Left colon (tissue), 2 donors: ENCODE measurements at regions not wholly inside any gene's neighbourhood (a gene's known extent, or its start where the extent isn't known, plus 50 kb on each side); places are given as distances from the start of the nearest gene placed in this dataset.
"Not testable (repeated sequence)": the region's sequence is repeated elsewhere in the genome, so short reads cannot be mapped to it uniquely, and the experiment has no call there.

ENCODE experiments used
- ATAC-seq: fragments of 200-7000 bp; cut with Tn5 transposase; one replicate; pipeline ENCODE4 v1.9.1; 2020; ENCODE audit warnings: mild to moderate bottlenecking, moderate library complexity
- DNase-seq, 2 donors: peaks; one replicate each; pipeline ENCODE4 v3.0.0-alpha.2; 2020
- intact Hi-C, 2 donors: fragments of 100-400 bp; cut with DNase I in 1 of 2; cut with micrococcal nuclease in 1 of 2; formaldehyde crosslinking; loops; one replicate each; pipeline versions ENCODE4 v1.11.2 to v1.14.0; 2022; cut with DNase I, micrococcal nuclease
- donor health status: DM: no; HTN: no; CAD: no.
- donor health status: DM: yes; HTN: yes; CAD: no.

DNA sequence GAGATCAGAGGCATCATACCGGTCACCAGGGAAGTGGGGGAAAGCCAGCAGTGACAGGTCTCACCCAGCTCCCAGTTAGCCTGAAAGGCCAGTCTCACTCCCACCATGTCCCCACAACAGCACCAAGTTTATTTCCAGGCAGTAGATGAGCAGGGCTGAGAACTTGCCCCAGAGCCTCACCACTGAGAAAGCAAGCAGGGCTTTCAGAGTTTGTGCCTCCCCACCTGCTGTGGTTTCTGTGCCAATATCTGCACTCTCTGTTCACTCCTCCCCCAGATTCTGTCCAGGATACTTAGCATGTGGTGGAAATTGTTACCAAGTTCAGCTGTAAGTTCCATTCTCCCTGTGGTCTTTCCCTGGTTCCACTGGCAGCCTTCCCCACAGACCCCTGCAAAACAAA, 255.0 kb upstream of the HTR1E start:
- no peak for DNase-seq
- intact Hi-C loops, result no loop called here
- ATAC-seq, result no peak

- DNase-seq, intact Hi-C loops, ATAC-seq: not testable (repeated sequence)
Measured at GRCh38 chr6:86681140-86681539, 256.2 kb upstream of the HTR1E start.

- intact Hi-C loops, result not testable (repeated sequence)
Measured at GRCh38 chr6:86672125-86672524, 265.2 kb upstream of the HTR1E start.

GRCh38 chr6:86657192-86657591, 280.1 kb upstream of the HTR1E start:
- DNase-seq, result no peak
- intact Hi-C loops, result no loop called here
- ATAC-seq, result no peak

More at GRCh38 chr6:86672125-86672524, 265.2 kb upstream of the HTR1E start:
- not testable (repeated sequence) for DNase-seq, ATAC-seq

DNA sequence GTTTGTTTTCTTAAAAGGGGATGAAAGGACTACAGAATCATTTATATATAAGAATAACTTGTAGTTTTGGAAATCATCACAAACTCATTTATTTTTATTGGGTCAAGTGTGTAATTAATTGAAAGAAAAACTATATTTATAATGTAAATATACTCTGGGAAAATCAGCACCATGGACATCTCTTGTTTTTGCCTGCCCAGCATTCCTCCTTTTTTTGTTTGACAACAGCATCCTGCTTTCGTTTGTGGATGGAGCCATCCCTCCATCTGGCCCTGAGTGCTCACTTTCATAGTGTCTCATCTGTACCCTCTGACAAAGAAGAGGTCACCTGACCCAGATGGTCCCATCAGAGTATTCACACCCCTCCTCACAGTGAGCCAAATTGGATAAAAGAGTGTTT, 308.2 kb upstream of the HTR1E start:
- DNase-seq (no peak), ATAC-seq (no peak)
- intact Hi-C loops, result no loop called here

GRCh38 chr6:86619428-86619827, 317.9 kb upstream of the HTR1E start:
- intact Hi-C loops, result no loop called here
- no peak for DNase-seq
- ATAC-seq, result no peak

- DNase-seq, result no peak
- ATAC-seq, result no peak
- intact Hi-C loops, result no loop called here
Measured at GRCh38 chr6:86615299-86615698, 322.0 kb upstream of the HTR1E start.

- ATAC-seq (no peak), DNase-seq (no peak)
- intact Hi-C loops, result no loop called here
Measured at GRCh38 chr6:86609549-86610388, 327.6 kb upstream of the HTR1E start.

- intact Hi-C loops, ATAC-seq, DNase-seq: not testable (repeated sequence)
Measured at GRCh38 chr6:86603364-86603763, 334.0 kb upstream of the HTR1E start.

DNA sequence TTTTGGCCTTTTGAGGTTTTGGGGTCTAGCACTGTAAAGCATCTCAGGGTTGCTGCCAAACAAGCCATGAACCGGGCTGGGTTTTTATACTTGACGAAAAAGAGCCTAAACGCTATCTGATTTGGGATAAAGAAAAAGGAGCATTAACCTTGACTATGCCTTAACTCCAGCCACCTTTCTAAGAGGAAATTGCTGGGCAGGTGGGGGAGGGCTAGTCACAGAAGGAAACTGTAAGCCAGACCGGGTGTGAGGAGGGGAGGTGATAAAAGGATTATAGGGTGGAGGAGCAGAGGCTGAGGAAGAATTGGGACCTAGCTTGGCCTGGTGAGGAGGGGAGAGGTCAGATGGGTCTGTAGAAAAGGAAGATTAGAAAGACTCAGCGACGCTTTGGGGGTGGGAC, 335.2 kb upstream of the HTR1E start:
- ATAC-seq, intact Hi-C loops, DNase-seq: not testable (repeated sequence)

DNA sequence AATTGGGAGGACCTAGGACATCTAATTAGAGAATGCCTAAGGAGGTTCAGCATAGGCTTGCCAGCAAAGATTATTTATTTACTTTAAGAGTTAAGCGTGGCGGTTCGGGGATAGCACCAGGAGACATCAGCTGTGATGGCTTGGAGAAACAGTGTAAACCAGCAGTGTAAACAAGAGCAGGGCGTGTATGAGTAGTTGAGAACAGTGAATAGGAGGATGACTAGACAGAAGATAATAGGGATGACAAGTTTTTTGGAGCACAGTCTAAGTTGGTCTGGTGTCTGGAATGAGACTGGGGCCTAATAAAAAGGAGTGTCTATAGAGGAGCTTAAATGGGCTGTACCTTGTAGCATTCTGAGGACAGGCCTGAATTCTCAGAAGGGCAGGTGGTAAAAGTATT, 338.4 kb upstream of the HTR1E start:
- ATAC-seq, DNase-seq, intact Hi-C loops: not testable (repeated sequence)

DNA sequence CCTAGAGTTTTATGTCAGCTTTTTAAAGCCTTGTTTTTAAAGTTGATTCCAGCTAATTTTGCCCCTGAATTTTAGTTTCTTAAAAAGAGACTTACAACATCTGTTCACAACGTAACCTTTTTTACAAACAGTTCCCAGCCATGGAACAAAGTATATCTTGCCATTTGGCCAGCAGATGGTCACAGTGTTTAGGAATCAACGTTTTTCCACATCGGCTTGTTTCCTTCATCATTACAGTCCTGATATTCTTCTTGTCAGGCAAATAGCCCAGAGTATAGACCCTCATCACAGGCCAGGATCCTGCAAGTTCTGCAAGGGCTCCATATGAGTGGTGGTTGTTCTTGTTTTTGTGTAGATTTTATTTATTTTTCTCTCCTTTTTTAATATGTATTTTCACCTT, 341.7 kb upstream of the HTR1E start:
- intact Hi-C loops, result no loop called here
- no peak for DNase-seq

GRCh38 chr6:86586195-86586594, 351.1 kb upstream of the HTR1E start:
- no peak for DNase-seq
- intact Hi-C loops, result no loop called here
- ATAC-seq, result no peak

More for the DNA sequence above, 341.7 kb upstream of the HTR1E start:
- no peak for ATAC-seq

DNA sequence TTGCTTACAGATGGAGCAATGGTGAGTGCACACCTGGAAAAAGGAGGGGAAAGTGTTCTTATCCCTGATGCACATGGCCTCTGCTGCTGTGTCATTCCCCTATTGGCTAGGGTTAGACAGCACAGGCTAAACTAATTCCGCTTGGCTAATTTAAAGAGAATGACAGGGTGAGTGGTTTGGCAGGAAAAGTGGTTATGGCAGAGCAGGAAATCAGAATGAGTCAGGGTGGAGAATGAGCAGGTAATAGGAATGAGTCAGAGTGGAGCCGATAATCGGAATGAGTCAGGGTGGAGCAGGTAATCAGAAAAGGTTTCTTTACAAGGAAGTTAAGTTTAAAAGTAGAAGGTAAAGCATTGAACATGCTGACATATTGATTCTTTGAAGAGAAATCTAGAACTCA, 355.5 kb upstream of the HTR1E start:
- DNase-seq (no peak), ATAC-seq (no peak)
- intact Hi-C loops, result no loop called here

GRCh38 chr6:86563197-86563596, 374.1 kb upstream of the HTR1E start:
- no peak for ATAC-seq
- no peak for DNase-seq
- intact Hi-C loops, result no loop called here

DNA sequence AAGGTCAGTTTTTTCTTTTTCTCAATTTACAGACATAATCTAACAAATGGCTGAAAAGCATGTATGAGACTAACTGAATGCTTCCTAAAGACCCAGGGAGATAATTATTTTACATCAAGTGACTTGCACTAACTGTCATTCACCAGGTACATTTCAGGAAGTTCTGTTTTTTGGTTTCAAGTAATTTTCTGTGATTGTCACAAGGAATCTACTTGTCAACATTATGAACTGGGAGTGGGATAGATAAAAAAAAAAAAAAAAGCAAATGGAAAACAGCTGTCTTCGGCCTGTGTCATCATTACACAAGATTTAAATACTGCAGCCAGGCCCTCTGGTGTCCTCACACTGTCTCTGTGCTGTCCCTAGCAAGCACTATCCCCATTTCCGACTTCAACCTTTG, 379.0 kb upstream of the HTR1E start:
- DNase-seq (no peak), ATAC-seq (no peak)
- intact Hi-C loops, result no loop called here

DNA sequence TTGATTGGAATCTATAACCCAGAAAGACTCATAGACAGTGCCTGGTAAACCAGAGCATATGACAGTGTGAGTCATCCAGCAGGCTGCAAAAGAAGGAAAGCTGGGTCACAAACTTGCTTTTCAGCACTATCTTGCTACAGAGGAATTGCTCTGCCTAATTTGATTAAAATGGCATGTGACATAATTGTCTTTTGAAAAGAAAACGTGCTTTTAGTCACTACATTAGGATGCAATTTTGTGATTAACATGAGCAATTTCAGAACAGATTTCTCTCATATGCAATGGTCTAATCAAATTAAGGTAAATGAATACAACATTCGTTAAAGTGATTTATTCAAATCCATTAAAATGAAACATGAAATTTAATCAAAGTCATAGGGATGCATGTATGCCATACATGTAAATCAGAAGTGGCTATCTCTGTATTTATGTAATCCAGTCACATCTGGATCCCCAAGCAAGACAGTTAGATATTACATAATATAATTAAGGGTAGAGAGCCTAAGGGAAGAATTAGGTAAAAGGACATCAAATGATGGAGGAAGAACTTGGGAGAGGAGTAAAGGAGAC, 400.0 kb upstream of the HTR1E start:
- intact Hi-C loops, result no loop called here
- DNase-seq (no peak), ATAC-seq (no peak)

DNA sequence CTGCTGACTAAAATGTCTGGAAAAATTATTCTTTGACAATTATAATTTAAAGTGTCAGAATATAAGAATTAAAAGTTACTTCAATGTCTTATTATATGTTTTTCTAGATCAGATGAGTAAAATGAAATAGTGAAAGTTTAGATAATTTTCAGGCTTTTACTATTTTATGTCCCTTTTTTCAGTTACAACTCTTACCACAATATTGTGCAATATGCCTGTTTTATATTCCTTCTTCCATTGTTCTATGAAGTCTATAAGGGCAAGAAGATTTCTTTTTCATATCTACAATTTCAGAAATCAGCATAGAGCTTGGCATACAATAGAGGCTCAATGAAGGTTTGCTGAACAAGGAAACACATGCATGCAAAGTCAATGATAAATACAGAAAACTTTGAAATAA, 401.2 kb upstream of the HTR1E start:
- DNase-seq (no peak), ATAC-seq (no peak)
- intact Hi-C loops, result no loop called here

GRCh38 chr6:86535100-86535499, 402.2 kb upstream of the HTR1E start:
- no peak for ATAC-seq
- intact Hi-C loops, result no loop called here
- no peak for DNase-seq

- no peak for DNase-seq
- no peak for ATAC-seq
- intact Hi-C loops, result no loop called here
Measured at GRCh38 chr6:86529635-86530034, 407.7 kb upstream of the HTR1E start.

DNA sequence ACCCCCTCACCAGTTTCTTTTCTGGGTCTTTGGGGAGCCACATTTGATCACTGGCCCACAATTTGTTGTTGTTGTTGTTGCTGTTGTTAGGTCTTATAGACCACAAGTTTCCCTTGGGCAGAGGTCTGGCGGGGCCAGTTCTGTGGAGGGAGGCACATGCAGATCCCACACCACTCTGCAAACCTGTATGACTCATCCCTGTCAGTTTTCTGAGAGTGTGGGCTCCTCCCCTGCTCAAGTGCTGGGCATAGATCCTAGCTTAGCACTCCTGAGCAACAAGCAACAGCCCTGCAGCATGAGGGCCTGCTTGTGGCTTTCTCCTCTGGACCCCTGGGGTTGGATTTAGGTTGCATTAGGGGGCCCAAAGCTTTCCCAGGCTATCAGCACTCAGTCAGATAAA, 411.1 kb upstream of the HTR1E start:
- no peak for DNase-seq
- intact Hi-C loops, result no loop called here
- ATAC-seq, result no peak
